CD4-positive, alpha-beta T cell treated with Interleukin-12 subunit alpha and Interleukin-12 subunit beta, for 1 hour (primary cell): ENCODE measurements at regions not wholly inside any gene's neighbourhood (a gene's known extent, or its start where the extent isn't known, plus 50 kb on each side); places are given as distances from the start of the nearest gene placed in this dataset.
"Not testable (repeated sequence)": the region's sequence is repeated elsewhere in the genome, so short reads cannot be mapped to it uniquely, and the experiment has no call there.

Experiments used
- DNase-seq: peaks from one replicate; pipeline ENCODE4 v3.0.0-alpha.2; 2020

GRCh38 chr19:31018936-31019335 lies 330.3 kb downstream of the TSHZ3 start:
- DNase-seq = no peak

GRCh38 chr19:31015778-31016177 lies 333.5 kb downstream of the TSHZ3 start:
- DNase-seq = no peak

DNA sequence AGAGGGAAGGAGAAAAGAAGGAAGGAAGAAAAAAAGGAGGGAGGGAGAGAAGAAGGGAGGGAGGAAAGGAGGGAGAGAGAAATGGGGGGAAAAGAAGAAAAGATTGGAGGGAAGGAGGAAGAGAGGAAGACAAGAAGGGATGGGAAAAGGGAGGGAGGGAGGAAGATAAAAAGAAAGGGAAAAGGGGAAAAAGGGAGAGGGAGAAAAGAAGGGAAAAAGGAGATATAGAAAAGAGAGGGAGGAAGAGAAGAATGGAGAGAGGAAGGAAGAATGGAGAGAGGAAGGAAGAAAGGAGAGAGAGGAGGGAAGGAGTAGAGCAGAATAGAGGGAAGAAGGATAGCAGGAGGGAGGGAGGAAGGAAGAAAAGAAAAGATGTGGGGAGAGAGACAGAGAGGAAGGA lies 334.6 kb downstream of the TSHZ3 start:
- no peak for DNase-seq

DNA sequence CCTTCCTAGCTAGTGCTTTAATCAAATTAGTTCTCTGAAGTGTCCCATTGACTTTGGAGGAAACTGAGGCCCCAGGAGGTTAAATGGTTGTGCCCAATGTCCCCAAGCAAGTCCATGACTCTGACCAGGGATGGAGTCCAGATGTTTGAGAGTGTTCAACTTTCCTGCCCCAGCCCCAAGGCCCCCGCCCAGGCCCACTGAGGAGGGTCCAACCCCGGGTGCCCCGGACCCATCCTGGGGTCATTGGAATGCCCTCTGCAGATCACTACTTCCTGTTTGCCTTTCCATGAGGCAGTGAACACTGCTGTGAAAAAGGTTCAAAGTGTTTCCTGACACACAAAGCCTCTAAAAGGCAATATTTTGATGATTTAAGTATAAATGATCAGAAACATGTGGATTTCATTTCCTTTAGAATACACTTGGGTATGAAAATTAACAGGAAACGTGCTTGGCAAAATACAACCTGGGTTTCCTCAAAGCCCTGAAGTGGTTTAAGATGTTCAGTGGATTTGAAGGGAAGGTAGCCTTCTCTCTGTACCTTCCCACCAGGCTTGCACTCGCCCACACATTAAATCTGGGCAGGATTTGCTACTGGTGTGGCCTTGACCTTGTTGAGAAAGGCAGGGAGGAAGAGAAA lies 335.7 kb downstream of the TSHZ3 start:
- DNase-seq = no peak

DNA sequence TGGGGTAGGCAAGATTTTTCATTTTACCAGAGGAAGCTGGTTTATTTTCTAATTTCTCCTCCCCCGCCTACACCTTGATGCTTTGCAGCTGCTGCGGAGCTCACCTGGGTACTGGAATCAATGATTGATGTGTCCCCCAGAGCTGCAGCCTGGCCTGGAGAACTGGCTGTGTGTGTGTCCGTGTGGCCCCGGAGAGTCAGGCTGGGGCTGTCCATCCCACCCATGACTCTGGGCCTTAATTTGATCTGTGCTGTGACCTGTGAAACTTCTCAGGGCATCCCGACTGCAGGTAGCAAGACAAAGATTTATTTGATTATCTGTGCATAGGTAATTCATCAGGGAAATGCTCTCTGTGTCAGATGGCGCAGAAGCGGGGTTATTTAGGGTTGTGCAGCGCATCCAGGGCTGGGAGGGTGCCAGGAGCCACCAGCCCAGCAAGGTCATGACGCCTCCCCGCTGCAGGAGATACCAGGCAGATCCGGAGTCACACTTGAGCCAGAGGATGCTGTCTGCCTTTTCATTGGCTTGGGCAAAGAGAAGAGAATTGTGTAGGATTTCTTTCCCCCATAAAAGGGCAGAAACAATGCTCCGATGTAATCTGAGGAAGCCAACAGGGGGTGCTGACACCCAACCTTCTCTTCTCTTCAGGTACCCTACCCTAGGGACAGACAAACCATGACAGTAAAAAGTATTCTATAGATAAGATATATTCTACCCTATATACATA lies 346.6 kb downstream of the TSHZ3 start:
- no peak for DNase-seq

GRCh38 chr19:31001991-31002390 lies 347.2 kb downstream of the TSHZ3 start:
- DNase-seq = no peak

DNA sequence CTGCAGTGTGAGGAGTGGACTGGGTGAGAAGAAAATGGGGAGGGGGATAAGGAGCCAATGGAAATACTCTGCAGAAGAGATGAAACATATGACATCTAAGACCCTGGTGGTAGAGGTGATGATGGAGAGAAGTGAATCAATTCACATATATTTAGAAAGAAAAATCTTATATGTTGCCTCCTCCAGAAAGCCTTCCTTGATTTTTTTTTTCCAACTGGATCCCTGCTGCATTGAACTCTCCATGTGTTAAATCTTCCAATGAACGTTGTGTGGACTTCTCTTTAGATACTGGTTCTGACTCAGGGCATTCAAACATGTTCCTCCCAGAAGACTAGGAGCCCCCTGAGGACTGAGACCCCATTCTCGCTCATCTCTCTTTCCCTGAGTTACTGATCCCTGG lies 348.3 kb downstream of the TSHZ3 start:
- no peak for DNase-seq

DNA sequence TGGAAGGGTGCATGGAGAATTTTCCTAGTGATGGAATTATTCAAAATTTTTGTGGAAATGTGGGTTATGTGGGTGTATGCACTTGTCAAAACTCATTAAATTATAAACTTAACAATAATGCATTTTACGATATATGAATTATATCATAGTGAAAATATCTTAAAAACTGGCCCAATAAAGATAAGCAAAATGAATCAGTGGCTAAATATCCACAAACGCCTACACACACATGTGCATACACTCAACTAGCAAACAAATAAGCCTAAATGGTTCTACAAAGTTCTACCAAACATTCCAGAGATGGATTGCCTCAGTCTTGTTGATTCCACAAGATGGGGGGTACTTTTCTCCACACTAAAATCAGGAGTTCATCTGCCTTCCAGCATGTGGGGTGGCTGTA lies 349.5 kb downstream of the TSHZ3 start:
- DNase-seq = no peak

- DNase-seq = no peak
Observed at GRCh38 chr19:30997222-30997621, 352.0 kb downstream of the TSHZ3 start.

DNA sequence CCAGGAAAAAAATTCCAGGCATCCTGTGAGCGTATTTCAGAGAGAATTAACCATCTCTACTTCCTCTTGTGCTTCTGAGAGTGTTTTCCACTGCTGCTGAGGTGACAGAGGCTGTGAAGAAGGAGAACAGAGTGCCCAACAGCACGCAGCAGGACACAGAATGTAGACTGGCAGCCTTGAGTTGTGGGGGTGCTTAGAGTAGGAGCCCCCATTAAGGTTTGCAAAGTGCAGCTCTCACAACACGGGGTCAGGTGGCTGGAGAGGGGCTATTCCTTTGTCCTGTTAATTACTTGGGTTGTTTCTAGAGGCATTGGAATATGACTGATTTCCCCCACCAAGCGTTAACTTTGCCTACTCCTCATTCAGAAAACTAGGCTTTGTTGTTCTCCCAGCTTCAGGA lies 370.6 kb downstream of the TSHZ3 start:
- no peak for DNase-seq

GRCh38 chr19:30969591-30969990 lies 379.6 kb downstream of the TSHZ3 start:
- DNase-seq = no peak

DNA sequence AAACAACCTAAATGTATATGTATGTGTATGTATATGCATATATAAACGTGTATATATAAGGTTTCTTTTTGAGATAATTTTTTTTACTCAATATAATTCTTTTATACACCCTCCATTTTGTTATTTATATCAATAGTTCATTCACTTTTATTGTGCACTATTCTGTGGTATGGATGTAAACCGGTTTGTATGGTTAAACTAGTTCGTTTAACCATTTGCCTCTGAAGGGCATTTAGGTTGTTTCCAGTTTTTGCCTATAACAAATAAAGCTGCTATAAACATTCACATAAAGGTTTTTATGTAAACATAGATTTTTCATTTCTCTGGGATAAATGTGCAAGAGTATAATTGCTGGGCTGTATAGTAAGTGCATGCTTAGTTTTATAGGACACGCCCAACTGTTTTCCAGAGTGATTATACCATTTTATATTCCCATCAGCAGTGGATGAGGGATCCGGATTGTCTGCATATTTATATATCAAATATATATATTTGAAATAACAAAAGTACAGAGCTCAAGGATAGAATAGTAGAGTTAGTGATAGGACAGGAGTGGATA lies 380.3 kb downstream of the TSHZ3 start:
- DNase-seq = no peak

- no peak for DNase-seq
Observed at GRCh38 chr19:30968210-30968609, 381.0 kb downstream of the TSHZ3 start.

DNA sequence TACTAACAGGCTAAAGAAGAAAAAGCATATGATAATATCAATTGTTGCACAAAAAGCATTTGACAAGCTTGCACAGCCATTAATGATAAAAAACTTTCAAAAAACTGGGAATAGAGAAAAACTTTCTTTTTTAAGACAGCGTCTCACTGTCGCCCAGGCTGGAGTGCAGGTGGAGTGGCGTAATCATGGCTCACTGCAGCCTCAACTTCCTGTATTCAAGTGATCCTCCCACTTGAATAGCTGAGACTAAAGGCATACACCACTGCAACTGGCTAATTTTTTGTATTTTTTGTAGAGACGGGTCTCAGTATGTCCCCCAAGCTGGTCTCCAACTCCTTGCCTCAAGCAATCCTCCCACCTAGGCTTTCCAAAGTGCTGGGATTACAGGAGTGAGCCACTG lies 382.8 kb downstream of the TSHZ3 start:
- DNase-seq = no peak

DNA sequence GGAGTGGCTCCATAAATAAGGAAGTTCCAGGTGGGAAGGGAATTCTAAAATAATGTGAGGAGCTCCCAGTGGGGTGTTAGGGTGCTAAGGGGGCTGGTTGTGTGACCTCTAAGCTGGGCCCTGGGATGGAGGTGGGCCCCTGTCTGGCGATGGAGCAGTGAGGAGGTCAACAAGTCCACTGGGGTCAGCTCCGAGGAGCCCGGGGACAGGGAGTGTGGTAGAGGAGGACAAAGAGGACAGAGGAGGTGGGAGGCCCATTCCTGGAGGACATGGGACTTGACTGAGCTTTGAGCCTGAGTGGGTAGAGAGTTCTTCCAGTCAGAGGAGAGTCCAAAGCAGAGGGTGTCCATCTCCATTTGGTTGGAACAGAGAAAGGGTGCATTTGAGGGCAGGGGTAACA lies 390.2 kb downstream of the TSHZ3 start:
- no peak for DNase-seq

GRCh38 chr19:30955112-30956104 lies 393.8 kb downstream of the TSHZ3 start:
- DNase-seq = no peak

- DNase-seq = not testable (repeated sequence)
Observed at GRCh38 chr19:30944276-30944932, 404.8 kb downstream of the TSHZ3 start.

DNA sequence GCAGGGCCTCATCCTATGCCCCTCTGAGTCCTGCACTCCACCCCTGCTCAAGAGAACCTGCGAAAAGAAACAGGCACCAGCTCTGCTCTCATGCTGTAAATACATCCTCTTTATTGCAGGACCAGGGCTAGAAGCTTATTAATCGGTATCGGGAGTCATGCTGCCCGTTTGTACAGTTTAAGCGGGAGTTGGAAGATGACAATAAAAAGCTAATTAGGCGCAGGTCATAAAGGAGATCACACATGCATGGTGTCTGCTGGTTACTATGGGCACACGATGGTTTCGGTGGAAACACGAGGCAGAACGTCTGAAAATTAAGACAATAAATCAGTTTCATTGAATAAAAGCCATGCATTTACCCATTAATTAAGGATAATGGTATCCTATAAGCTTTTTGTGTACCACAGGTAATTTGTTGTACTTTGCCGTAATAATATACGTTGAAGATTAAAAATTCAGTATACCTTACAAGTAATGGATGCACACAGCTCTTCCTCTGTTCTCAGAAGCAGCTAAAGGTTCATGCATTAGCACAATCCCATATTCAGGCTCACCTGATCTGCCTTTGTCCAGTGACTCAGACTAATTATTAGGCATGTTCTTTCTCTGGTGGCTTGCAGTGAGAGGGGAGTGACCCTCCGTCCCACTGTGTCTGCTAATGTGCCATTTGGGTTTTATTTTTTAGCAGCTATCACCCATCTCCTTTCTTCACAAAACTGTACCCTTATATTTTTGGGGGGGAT lies 406.0 kb downstream of the TSHZ3 start:
- DNase-seq = no peak

- DNase-seq = no peak
Observed at GRCh38 chr19:30942636-30943035, 406.6 kb downstream of the TSHZ3 start.

DNA sequence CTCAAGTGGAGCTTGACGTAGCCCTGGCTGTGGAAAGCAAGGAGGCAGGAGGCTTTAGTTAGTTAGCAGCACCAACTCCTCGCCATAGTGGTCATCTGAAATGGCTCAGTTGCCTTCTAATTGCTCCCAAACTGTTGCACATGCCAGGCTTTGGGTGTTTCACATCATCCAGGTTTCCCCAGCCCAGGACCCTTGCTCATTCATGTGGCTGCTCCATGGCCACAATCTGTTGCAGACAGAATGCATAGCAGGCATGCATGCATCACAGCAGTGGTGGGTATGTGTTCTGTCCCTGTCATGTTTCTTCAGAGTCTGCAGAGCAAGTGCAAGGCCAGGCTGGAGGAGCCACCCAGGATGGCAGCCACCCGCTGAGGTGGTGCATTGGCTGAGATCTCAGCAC lies 407.6 kb downstream of the TSHZ3 start:
- DNase-seq = no peak

- no peak for DNase-seq
Observed at GRCh38 chr19:30936276-30936675, 413.0 kb downstream of the TSHZ3 start.

DNA sequence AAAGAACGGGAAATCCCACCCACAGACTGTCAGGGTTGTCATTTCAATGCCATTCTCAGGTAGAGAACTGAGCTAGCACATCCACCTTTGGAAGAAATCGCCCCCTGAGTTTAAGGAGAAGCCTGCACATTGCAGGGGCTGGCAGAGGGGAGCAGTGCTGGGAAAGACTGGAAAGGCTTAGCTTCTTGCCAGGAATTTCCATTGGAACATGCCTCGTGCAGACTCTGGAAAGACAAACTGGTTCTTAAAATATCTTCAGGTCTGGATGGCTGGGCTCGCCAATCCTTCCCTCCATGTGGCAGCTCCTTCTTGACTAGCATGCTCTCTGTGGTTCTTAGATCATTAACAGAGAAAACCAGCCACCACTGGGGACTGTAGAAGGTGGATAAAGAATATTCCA lies 414.1 kb downstream of the TSHZ3 start:
- DNase-seq = no peak
